ENCODE measurements at regions not wholly inside any gene's neighbourhood (a gene's known extent, or its start where the extent isn't known, plus 50 kb on each side); places are given as distances from the start of the nearest gene placed in this dataset.
"Not testable (repeated sequence)": the region's sequence is repeated elsewhere in the genome, so short reads cannot be mapped to it uniquely, and the experiment has no call there.

GRCh38 chr1:16794609-16795008 lies 54.3 kb downstream of the RNU1-4 start:
- H3K9me3 ChIP-seq; intact Hi-C loops (cut with DNase I); ATAC-seq; H3K36me3 ChIP-seq; H3K4me1 ChIP-seq; H3K4me3 ChIP-seq; DNase-seq: not testable (repeated sequence)
- Histone ChIP-seq H3K27ac (peak overlapping the region in 1 of 12 donors; percentile 39), H3K27me3 (peaks cover 0 to 31% (median 4%) of the 10 kb centered on the region in 9 donors)
- 76 to 91% (median 89%) methylated on average over 6 of the region's 6 CpGs for WGBS, 4 donors

GRCh38 chr1:16795119-16795518 lies 54.8 kb downstream of the RNU1-4 start:
- H3K4me3 ChIP-seq; H3K4me1 ChIP-seq; H3K36me3 ChIP-seq; intact Hi-C loops (cut with DNase I); H3K9me3 ChIP-seq; DNase-seq: not testable (repeated sequence)
- 62 to 78% (median 69%) methylated on average over 5 to 6 of the region's 7 CpGs for WGBS, 4 donors
- peak; percentile 50 to 87 (median 78) for ATAC-seq
- H3K27ac ChIP-seq, result peak overlapping the region in 1 of 12 donors; percentile 39
- peaks cover 0 to 31% (median 4%) of the 10 kb centered on the region in 9 donors for H3K27me3 ChIP-seq

GRCh38 chr1:16796179-16796578 lies 55.9 kb downstream of the RNU1-4 start:
- H3K36me3 ChIP-seq; H3K27ac ChIP-seq; H3K4me3 ChIP-seq; intact Hi-C loops (cut with DNase I); H3K4me1 ChIP-seq; H3K9me3 ChIP-seq; DNase-seq: not testable (repeated sequence)
- 52 to 75% (median 61%) methylated on average over 4 to 8 of the region's 8 CpGs for WGBS, 4 donors
- peak; percentile 20 to 44 (median 28) for ATAC-seq
- peaks cover 0 to 30% (median 4%) of the 10 kb centered on the region in 9 donors for H3K27me3 ChIP-seq

- ATAC-seq, result peak; percentile 22 to 53 (median 42)
- H3K9me3 ChIP-seq; H3K27ac ChIP-seq; DNase-seq; intact Hi-C loops (cut with DNase I); H3K4me1 ChIP-seq; H3K36me3 ChIP-seq; H3K4me3 ChIP-seq: not testable (repeated sequence)
- WGBS, 4 donors, result 71 to 83% (median 76%) methylated on average over 9 of the region's 9 CpGs
- H3K27me3 ChIP-seq, result peaks cover 0 to 25% (median 4%) of the 10 kb centered on the region in 9 donors
Observed at GRCh38 chr1:16796625-16797046, 56.3 kb downstream of the RNU1-4 start.

- H3K9me3 ChIP-seq; H3K27ac ChIP-seq; intact Hi-C loops (cut with DNase I); H3K36me3 ChIP-seq; DNase-seq; H3K4me3 ChIP-seq; H3K4me1 ChIP-seq; ATAC-seq: not testable (repeated sequence)
- peaks cover 0 to 24% (median 4%) of the 10 kb centered on the region in 9 donors for H3K27me3 ChIP-seq
- 55 to 76% (median 68%) methylated on average over 2 to 3 of the region's 4 CpGs for WGBS, 4 donors
Observed at GRCh38 chr1:16797065-16797464, 56.7 kb downstream of the RNU1-4 start.

- H3K4me3 ChIP-seq; intact Hi-C loops (cut with DNase I); H3K36me3 ChIP-seq; H3K27ac ChIP-seq; DNase-seq; H3K9me3 ChIP-seq; H3K4me1 ChIP-seq: not testable (repeated sequence)
- ATAC-seq, result peak in 1 of 4 donors; percentile 44
- 58 to 71% (median 68%) methylated on average over 1 to 2 of the region's 2 CpGs for WGBS, 4 donors
- peaks cover 0 to 24% (median 4%) of the 10 kb centered on the region in 9 donors for H3K27me3 ChIP-seq
Observed at GRCh38 chr1:16798050-16798449, 57.7 kb downstream of the RNU1-4 start.

Measured in heart left ventricle (tissue), 16 donors.